PC-9 (cell line): ENCODE measurements at regions not wholly inside any gene's neighbourhood (a gene's known extent, or its start where the extent isn't known, plus 50 kb on each side); places are given as distances from the start of the nearest gene placed in this dataset.

ENCODE experiments used
- EZH2 ChIP-seq: fragments of 200-600 bp; sonication (generic); IDR thresholded peaks from 2 replicates; pipeline ENCODE4 v1.8.0; 2017; ENCODE audit warnings: antibody characterized with exemption, low read depth
- TF ChIP-seq, protein P1 (sequence below): fragments of 200-600 bp; sonication (generic); conservative IDR thresholded peaks from 2 replicates; pipeline ENCODE4 v1.6.1; 2017; ENCODE audit warnings: mixed run types, antibody characterized with exemption, mild to moderate bottlenecking, moderate library complexity

DNA sequence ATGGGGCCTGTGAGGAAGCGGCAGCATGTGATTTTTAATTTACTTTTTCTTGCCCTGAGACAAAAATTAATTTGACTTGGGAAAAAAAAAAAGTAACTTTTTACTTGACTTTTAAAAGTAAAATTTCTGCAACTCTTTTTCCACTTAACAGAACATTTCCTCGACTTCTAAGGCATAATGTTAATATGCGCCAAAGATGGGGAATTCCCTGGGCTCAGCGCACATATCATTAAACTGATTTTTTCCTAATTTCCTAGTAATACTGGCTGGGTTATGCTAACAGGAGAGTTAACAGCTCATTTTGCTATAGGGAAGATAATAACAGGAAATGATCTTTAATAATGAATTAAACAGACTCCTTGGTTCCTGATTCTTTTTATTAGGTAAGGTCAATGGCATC is 120.6 kb upstream of the CDH5 start:
- TF ChIP-seq, protein P1, sequence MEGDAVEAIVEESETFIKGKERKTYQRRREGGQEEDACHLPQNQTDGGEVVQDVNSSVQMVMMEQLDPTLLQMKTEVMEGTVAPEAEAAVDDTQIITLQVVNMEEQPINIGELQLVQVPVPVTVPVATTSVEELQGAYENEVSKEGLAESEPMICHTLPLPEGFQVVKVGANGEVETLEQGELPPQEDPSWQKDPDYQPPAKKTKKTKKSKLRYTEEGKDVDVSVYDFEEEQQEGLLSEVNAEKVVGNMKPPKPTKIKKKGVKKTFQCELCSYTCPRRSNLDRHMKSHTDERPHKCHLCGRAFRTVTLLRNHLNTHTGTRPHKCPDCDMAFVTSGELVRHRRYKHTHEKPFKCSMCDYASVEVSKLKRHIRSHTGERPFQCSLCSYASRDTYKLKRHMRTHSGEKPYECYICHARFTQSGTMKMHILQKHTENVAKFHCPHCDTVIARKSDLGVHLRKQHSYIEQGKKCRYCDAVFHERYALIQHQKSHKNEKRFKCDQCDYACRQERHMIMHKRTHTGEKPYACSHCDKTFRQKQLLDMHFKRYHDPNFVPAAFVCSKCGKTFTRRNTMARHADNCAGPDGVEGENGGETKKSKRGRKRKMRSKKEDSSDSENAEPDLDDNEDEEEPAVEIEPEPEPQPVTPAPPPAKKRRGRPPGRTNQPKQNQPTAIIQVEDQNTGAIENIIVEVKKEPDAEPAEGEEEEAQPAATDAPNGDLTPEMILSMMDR = no peak
- TF ChIP-seq EZH2 = no peak
